ENCODE measurements at regions not wholly inside any gene's neighbourhood (a gene's known extent, or its start where the extent isn't known, plus 50 kb on each side); places are given as distances from the start of the nearest gene placed in this dataset.

GRCh38 chr3:76627236-76627635 is 412.7 kb upstream of the ROBO2 start:
- TF ChIP-seq, protein P1, sequence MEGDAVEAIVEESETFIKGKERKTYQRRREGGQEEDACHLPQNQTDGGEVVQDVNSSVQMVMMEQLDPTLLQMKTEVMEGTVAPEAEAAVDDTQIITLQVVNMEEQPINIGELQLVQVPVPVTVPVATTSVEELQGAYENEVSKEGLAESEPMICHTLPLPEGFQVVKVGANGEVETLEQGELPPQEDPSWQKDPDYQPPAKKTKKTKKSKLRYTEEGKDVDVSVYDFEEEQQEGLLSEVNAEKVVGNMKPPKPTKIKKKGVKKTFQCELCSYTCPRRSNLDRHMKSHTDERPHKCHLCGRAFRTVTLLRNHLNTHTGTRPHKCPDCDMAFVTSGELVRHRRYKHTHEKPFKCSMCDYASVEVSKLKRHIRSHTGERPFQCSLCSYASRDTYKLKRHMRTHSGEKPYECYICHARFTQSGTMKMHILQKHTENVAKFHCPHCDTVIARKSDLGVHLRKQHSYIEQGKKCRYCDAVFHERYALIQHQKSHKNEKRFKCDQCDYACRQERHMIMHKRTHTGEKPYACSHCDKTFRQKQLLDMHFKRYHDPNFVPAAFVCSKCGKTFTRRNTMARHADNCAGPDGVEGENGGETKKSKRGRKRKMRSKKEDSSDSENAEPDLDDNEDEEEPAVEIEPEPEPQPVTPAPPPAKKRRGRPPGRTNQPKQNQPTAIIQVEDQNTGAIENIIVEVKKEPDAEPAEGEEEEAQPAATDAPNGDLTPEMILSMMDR (IDR thresholded peaks at IDR 0.05) = no peak
- no peak for TF ChIP-seq POLR2A (IDR thresholded peaks at IDR 0.05)
- no peak for TF ChIP-seq POLR2AphosphoS5 (IDR thresholded peaks at IDR 0.05)

All from transverse colon (tissue), 4 donors.